ENCODE measurements at regions not wholly inside any gene's neighbourhood (a gene's known extent, or its start where the extent isn't known, plus 50 kb on each side); places are given as distances from the start of the nearest gene placed in this dataset.

DNA sequence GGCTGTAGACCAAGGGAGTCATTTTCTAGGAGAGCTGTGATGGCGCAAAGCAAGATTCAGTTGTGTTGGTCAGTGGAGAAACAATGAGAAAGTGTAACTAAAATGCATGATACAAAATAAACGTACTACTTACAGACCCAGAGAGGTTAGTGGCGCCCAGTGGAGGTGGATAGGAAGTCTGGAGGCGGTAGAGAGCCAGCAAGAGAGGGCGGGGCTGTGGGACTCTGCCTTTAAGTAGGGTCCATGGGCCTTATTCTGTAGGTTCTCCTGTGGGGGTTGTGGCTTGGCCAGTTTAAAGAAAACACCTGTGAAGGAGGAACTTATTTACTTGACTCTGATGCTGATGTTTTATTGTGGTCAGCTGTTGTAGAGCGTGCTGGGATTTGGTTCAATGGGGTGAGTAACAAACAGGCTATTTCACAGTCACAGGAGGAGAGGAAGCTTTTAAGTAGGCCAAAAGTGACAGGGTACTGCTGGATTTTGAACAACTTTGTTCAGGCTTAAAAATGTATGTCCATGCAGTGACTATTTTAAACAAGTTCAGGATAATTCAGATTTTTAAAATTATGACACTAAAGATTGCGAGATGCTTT lies 1097.7 kb downstream of the TMTC2 start:
- Mint-ChIP-seq H3K36me3 (ENCODE audit: low read depth, unreplicated experiment) (no peaks in the 10 kb centered on the region), H3K27ac (ENCODE audit: unreplicated experiment) (no peak overlapping the region), H3K9me3 (ENCODE audit: unreplicated experiment) (no peaks in the 10 kb centered on the region), H3K4me3 (ENCODE audit: unreplicated experiment) (no peak overlapping the region), H3K4me1 (ENCODE audit: low read depth, unreplicated experiment) (no peaks in the 10 kb centered on the region), H3K27me3 (ENCODE audit: low read depth, unreplicated experiment) (no peaks in the 10 kb centered on the region)
- no peak for TF ChIP-seq EZH2 (IDR thresholded peaks at IDR 0.05; ENCODE audit: insufficient read depth, low read length)
- TF ChIP-seq, protein P1, sequence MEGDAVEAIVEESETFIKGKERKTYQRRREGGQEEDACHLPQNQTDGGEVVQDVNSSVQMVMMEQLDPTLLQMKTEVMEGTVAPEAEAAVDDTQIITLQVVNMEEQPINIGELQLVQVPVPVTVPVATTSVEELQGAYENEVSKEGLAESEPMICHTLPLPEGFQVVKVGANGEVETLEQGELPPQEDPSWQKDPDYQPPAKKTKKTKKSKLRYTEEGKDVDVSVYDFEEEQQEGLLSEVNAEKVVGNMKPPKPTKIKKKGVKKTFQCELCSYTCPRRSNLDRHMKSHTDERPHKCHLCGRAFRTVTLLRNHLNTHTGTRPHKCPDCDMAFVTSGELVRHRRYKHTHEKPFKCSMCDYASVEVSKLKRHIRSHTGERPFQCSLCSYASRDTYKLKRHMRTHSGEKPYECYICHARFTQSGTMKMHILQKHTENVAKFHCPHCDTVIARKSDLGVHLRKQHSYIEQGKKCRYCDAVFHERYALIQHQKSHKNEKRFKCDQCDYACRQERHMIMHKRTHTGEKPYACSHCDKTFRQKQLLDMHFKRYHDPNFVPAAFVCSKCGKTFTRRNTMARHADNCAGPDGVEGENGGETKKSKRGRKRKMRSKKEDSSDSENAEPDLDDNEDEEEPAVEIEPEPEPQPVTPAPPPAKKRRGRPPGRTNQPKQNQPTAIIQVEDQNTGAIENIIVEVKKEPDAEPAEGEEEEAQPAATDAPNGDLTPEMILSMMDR (IDR thresholded peaks at IDR 0.05; ENCODE audit: insufficient read depth, low read depth, low read length): no peak
- peaks cover 3% of the 10 kb centered on the region for H3K4me1 ChIP-seq (ENCODE audit: insufficient read depth, low read length)
- H3K4me3 ChIP-seq (ENCODE audit: insufficient read depth, low read depth, low read length): no peak overlapping the region
- no peak overlapping the region for H3K27ac ChIP-seq (ENCODE audit: low read depth, low read length)
- FAIRE-seq (no peak), DNase-seq (ENCODE audit: low read depth) (no peak)
- no peak overlapping the region for H3K9ac ChIP-seq (ENCODE audit: low read length)
- no peaks in the 10 kb centered on the region for H3K36me3 ChIP-seq (ENCODE audit: insufficient read depth, low read length)
- no peak overlapping the region for H2AFZ ChIP-seq (ENCODE audit: low read depth, low read length)
- no peaks in the 10 kb centered on the region for H3K9me3 ChIP-seq (ENCODE audit: insufficient read depth, low read depth, low read length)
- H3K4me2 ChIP-seq (ENCODE audit: low read length): no peak overlapping the region
- no peaks in the 10 kb centered on the region for H3K27me3 ChIP-seq (ENCODE audit: insufficient read depth, low read length)
- no peaks in the 10 kb centered on the region for H4K20me1 ChIP-seq (ENCODE audit: insufficient read depth, low read length)
- H3K79me2 ChIP-seq (ENCODE audit: insufficient read depth, low read length): no peaks in the 10 kb centered on the region

DNA sequence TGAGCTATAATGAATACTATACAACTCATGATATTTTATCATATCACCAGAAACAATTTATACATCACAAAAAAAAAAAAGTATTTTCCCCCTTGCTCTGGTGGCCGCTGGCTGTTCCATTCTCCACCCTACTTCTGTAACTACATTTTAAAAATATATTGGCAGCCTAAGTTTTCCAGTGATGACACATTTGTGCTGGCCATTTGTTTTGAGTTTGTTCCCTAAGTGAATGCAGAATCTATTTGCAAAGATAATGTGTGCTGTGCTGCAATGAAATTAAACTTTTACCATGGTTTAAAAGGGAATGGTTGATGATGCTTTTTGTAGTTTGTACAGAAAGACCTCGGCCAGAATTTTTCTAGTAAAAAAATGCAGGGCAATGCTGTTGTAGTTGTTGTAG lies 1092.8 kb downstream of the TMTC2 start:
- no peaks in the 10 kb centered on the region for H3K27me3 Mint-ChIP-seq (ENCODE audit: low read depth, unreplicated experiment)
- H3K9me3 ChIP-seq (ENCODE audit: insufficient read depth, low read depth, low read length): no peaks in the 10 kb centered on the region
- TF ChIP-seq, protein P1 (IDR thresholded peaks at IDR 0.05; ENCODE audit: insufficient read depth, low read depth, low read length): no peak
- no peak for TF ChIP-seq EZH2 (IDR thresholded peaks at IDR 0.05; ENCODE audit: insufficient read depth, low read length)
- H3K9me3 Mint-ChIP-seq (ENCODE audit: unreplicated experiment): no peaks in the 10 kb centered on the region
- FAIRE-seq (no peak), DNase-seq (ENCODE audit: low read depth) (no peak)
- H3K36me3 Mint-ChIP-seq (ENCODE audit: low read depth, unreplicated experiment): no peaks in the 10 kb centered on the region
- H3K27ac ChIP-seq (ENCODE audit: low read depth, low read length): no peak overlapping the region
- H3K27me3 ChIP-seq (ENCODE audit: insufficient read depth, low read length): no peaks in the 10 kb centered on the region
- no peak overlapping the region for H3K4me3 Mint-ChIP-seq (ENCODE audit: unreplicated experiment)
- no peaks in the 10 kb centered on the region for H4K20me1 ChIP-seq (ENCODE audit: insufficient read depth, low read length)
- no peak overlapping the region for H3K27ac Mint-ChIP-seq (ENCODE audit: unreplicated experiment)
- no peaks in the 10 kb centered on the region for H3K4me1 Mint-ChIP-seq (ENCODE audit: low read depth, unreplicated experiment)
- H3K4me1 ChIP-seq (ENCODE audit: insufficient read depth, low read length): peaks cover 3% of the 10 kb centered on the region
- H2AFZ ChIP-seq (ENCODE audit: low read depth, low read length): no peak overlapping the region
- no peak overlapping the region for H3K9ac ChIP-seq (ENCODE audit: low read length)
- H3K79me2 ChIP-seq (ENCODE audit: insufficient read depth, low read length): no peaks in the 10 kb centered on the region
- H3K4me2 ChIP-seq (ENCODE audit: low read length): no peak overlapping the region
- no peaks in the 10 kb centered on the region for H3K36me3 ChIP-seq (ENCODE audit: insufficient read depth, low read length)
- H3K4me3 ChIP-seq (ENCODE audit: insufficient read depth, low read depth, low read length): no peak overlapping the region

DNA sequence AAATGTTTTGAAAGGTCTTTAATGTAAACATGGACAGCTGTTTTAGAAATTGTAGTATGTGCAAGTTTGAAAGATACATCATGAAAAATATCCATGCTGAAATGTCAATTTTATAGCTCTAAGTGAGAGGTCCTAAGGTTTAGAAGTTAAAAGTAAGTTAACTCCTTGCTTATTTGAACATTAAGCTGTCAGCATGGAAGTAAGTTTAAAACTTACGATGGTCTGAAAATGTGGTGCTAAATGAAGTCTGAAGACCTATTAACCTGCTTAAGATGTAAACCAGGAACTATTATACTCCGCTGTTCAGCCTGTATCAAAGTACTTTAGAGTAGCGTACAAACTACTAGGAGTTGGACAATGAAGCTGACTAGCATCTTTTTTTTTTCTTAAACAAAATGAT lies 1082.4 kb downstream of the TMTC2 start:
- Histone ChIP-seq H3K9me3 (ENCODE audit: insufficient read depth, low read depth, low read length) (no peaks in the 10 kb centered on the region), H3K36me3 (ENCODE audit: insufficient read depth, low read length) (no peaks in the 10 kb centered on the region), H3K9ac (ENCODE audit: low read length) (no peak overlapping the region), H3K27me3 (ENCODE audit: insufficient read depth, low read length) (no peaks in the 10 kb centered on the region), H3K4me1 (ENCODE audit: insufficient read depth, low read length) (no peaks in the 10 kb centered on the region), H3K4me3 (ENCODE audit: insufficient read depth, low read depth, low read length) (no peak overlapping the region), H3K79me2 (ENCODE audit: insufficient read depth, low read length) (no peaks in the 10 kb centered on the region), H3K4me2 (ENCODE audit: low read length) (no peak overlapping the region), H2AFZ (ENCODE audit: low read depth, low read length) (no peak overlapping the region), H3K27ac (ENCODE audit: low read depth, low read length) (no peak overlapping the region), H4K20me1 (ENCODE audit: insufficient read depth, low read length) (no peaks in the 10 kb centered on the region)
- Mint-ChIP-seq H3K27me3 (ENCODE audit: low read depth, unreplicated experiment) (no peaks in the 10 kb centered on the region), H3K36me3 (ENCODE audit: low read depth, unreplicated experiment) (no peaks in the 10 kb centered on the region), H3K4me3 (ENCODE audit: unreplicated experiment) (no peak overlapping the region), H3K9me3 (ENCODE audit: unreplicated experiment) (peaks cover 3% of the 10 kb centered on the region), H3K27ac (ENCODE audit: unreplicated experiment) (no peak overlapping the region), H3K4me1 (ENCODE audit: low read depth, unreplicated experiment) (no peaks in the 10 kb centered on the region)
- DNase-seq (ENCODE audit: low read depth) (no peak), FAIRE-seq (no peak)
- TF ChIP-seq EZH2 (IDR thresholded peaks at IDR 0.05; ENCODE audit: insufficient read depth, low read length): no peak
- TF ChIP-seq, protein P1 (IDR thresholded peaks at IDR 0.05; ENCODE audit: insufficient read depth, low read depth, low read length): no peak

Measured in astrocyte (in vitro differentiated cells and primary cell).